Esophagus muscularis mucosa (tissue), 3 donors: ENCODE measurements at regions not wholly inside any gene's neighbourhood (a gene's known extent, or its start where the extent isn't known, plus 50 kb on each side); places are given as distances from the start of the nearest gene placed in this dataset.

ENCODE experiments used
- POLR2A ChIP-seq: fragments of 450-650 bp; IDR thresholded peaks from one replicate; pipeline ENCODE4 v1.6.1; 2017; ENCODE audit warnings: antibody characterized with exemption, moderate library complexity, mild to moderate bottlenecking, low read depth
- POLR2AphosphoS5 ChIP-seq, 2 donors: sonication (generic); formaldehyde crosslinking; IDR thresholded peaks; one replicate each; pipeline ENCODE4 v1.6.1; 2017; ENCODE audit warnings: antibody characterized with exemption in 2 of 2
- TF ChIP-seq, protein P1 (sequence below), 3 experiments: fragments of 200-600 bp in 2 of 3; fragments of 450-650 bp in 1 of 3; sonication (generic) in 2 of 3; IDR thresholded peaks; one replicate each; pipeline ENCODE4 v1.5.1; 2017 to 2019; ENCODE audit warnings: antibody characterized with exemption in 3 of 3, mild to moderate bottlenecking in 2 of 3, moderate library complexity in 1 of 3

DNA sequence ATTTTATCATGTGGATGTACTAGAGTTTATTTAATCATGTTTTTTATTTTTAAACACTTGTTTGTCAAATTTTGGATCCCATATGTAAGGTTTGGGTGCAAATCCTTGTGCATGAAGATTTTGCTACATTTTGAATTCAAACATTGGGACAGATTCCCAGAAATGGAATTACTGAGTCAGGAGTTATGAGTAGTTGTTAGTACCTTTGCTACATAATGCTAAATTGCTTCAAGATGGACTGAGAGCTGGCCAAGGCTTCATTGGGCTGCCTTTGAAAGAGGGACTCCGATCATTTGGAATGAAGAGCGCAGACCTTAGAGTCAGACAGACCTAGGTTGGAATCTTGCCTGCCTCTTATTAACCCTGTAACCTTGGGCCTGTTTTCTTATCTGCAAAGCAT is 154.9 kb upstream of the PWP1 start:
- TF ChIP-seq POLR2AphosphoS5 (IDR thresholded peaks at IDR 0.05) (no peak), POLR2A (no peak)
- TF ChIP-seq, protein P1, sequence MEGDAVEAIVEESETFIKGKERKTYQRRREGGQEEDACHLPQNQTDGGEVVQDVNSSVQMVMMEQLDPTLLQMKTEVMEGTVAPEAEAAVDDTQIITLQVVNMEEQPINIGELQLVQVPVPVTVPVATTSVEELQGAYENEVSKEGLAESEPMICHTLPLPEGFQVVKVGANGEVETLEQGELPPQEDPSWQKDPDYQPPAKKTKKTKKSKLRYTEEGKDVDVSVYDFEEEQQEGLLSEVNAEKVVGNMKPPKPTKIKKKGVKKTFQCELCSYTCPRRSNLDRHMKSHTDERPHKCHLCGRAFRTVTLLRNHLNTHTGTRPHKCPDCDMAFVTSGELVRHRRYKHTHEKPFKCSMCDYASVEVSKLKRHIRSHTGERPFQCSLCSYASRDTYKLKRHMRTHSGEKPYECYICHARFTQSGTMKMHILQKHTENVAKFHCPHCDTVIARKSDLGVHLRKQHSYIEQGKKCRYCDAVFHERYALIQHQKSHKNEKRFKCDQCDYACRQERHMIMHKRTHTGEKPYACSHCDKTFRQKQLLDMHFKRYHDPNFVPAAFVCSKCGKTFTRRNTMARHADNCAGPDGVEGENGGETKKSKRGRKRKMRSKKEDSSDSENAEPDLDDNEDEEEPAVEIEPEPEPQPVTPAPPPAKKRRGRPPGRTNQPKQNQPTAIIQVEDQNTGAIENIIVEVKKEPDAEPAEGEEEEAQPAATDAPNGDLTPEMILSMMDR (IDR thresholded peaks at IDR 0.05): no peak
